ENCODE measurements at regions not wholly inside any gene's neighbourhood (a gene's known extent, or its start where the extent isn't known, plus 50 kb on each side); places are given as distances from the start of the nearest gene placed in this dataset.

DNA sequence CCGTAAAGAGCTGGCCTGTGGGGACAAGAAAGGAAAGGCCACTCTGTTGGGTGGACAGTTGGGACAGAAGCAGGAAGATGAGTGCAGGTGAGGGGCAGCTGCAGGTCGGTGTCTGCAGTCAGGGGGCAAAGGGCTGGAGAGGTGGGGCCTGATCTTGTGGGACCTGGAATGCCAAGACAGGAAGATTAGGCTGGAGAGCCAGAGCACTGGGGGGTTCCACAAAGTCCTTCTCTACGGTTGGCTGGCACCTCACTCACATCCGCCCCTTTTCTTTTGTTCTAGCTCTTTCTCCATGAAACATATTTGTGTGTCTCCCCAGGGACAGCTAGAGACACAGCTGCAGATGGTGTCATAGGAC is 404.1 kb downstream of the PTPRU start:
- TF ChIP-seq, protein P1, sequence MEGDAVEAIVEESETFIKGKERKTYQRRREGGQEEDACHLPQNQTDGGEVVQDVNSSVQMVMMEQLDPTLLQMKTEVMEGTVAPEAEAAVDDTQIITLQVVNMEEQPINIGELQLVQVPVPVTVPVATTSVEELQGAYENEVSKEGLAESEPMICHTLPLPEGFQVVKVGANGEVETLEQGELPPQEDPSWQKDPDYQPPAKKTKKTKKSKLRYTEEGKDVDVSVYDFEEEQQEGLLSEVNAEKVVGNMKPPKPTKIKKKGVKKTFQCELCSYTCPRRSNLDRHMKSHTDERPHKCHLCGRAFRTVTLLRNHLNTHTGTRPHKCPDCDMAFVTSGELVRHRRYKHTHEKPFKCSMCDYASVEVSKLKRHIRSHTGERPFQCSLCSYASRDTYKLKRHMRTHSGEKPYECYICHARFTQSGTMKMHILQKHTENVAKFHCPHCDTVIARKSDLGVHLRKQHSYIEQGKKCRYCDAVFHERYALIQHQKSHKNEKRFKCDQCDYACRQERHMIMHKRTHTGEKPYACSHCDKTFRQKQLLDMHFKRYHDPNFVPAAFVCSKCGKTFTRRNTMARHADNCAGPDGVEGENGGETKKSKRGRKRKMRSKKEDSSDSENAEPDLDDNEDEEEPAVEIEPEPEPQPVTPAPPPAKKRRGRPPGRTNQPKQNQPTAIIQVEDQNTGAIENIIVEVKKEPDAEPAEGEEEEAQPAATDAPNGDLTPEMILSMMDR (IDR thresholded peaks at IDR 0.05; ENCODE audit: control extremely low read depth, extremely low read depth, low read depth, missing control alignments), result no peak

DNA sequence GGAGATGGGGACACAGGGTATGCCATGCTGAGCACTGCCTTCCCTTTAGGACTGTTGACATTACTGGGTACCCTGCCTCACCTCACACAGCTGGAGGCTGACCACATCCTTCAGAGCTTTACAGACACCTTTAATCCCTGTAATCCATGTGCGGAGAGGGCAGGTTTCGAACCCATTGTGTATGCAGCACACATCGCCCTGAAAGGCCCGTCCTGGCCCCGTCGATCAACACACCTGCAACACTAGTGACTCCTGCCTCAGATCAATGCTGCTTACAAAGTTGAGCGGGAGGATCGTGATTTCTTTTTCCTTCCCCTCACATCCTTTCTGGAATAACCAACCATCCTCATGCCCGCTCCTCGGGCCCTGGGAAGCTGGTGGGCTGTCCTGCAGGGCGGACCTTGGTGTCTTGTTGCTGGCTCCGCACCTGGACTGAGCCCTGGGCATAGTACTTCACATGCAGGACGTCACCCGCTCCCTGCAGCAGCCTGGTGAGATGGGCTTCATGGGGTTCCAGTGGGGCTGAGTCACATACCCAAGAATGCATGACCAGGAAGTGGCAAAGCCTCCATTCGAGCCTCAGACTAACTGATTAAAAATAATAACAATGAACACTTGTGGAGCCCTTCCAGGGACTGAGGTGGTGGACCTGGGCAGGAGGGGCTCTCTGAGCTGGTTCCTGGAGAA is 403.6 kb downstream of the PTPRU start:
- no peak for DNase-seq (ENCODE audit: extremely low spot score)
- ChIA-PET CTCF (interaction anchor here (1.2 kb wide), 2 partner anchors 12 to 29 kb away, joined by 3 read pairs; no protein-coding TSS in a partner anchor), POLR2A (no interaction called here)
- TF ChIP-seq, protein P1 (IDR thresholded peaks at IDR 0.05; ENCODE audit: control extremely low read depth, extremely low read depth, low read depth, missing control alignments), result no peak

More for the DNA sequence above, 404.1 kb downstream of the PTPRU start:
- CTCF ChIA-PET, result interaction anchor here (1.2 to 1.4 kb wide), 3 partner anchors 12 to 29 kb away, joined by 3 read pairs; no protein-coding TSS in a partner anchor
- POLR2A ChIA-PET, result no interaction called here
- no peak for DNase-seq (ENCODE audit: extremely low spot score)

DNA sequence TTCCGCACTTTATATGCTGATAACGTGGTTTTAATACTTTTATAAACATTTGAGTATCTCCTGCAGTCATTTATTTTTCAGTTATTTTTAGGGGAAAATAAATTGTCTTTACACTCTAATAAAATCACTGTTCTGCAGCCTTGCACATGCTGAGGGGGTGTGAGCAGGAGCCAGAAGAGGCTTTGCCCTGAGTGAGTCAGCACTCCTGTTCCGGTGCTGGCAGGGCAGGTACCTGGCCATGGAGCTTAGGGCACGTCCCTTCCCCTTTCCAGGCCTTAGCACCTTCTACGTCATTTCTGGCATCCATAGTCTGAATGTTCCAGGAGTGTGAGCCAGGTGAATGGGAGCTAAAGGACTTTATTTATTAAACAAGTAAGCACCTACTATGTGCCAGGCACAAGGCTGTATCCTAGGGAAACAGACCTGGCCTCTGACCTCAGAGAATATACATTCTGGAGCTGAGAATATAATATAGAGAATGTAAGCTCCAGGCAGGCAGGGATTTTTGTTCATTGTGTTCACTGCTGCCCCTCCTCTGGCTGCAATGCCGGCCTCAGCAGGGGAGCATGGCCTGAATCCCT is 402.9 kb downstream of the PTPRU start:
- CTCF ChIA-PET, result no interaction called here
- TF ChIP-seq, protein P1 (IDR thresholded peaks at IDR 0.05; ENCODE audit: control extremely low read depth, extremely low read depth, low read depth, missing control alignments), result no peak
- POLR2A ChIA-PET, result no interaction called here
- DNase-seq (ENCODE audit: extremely low spot score), result no peak

DNA sequence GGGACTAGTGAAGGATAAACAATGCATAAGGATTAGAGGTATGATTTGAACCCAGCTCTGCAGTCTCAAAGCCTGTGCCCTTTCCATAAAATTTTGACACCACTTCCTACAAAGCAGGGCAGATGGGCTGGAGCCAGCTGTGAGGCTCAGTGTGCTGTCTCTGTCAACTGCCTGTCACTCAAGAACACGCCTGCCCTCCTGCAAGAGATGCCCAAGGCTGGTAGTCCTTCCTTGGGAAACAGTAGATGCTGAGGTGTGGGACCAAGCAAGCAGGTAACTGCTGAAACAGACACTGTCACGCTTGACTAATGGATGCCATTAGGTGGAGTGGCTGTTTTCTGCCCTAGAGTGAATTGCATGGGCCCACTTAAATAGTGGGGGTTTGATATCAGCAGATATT is 402.0 kb downstream of the PTPRU start:
- TF ChIP-seq, protein P1 (IDR thresholded peaks at IDR 0.05; ENCODE audit: control extremely low read depth, extremely low read depth, low read depth, missing control alignments), result no peak
- CTCF ChIA-PET, result no interaction called here
- no peak for DNase-seq (ENCODE audit: extremely low spot score)
- POLR2A ChIA-PET, result no interaction called here

DNA sequence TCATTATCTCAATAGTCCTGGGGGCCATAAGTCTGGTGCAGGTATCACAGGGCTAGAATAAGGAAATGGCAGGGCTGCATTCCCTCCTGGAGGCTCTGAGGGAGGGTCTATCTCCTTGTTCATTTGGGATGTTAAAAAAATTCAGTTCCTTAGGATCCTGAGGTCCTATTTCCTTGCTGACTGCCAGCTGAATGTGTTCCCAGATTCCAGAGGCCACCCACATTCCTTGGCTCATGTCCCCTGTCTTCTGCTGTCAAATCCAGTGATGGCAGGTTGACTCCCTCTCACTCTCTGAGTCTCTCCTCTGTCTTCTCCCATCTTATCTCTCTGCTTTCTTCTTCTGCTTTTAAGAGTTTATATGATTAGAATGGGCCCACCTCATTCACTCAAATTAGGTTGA is 400.6 kb downstream of the PTPRU start:
- no peak for DNase-seq (ENCODE audit: extremely low spot score)
- TF ChIP-seq, protein P1 (IDR thresholded peaks at IDR 0.05; ENCODE audit: control extremely low read depth, extremely low read depth, low read depth, missing control alignments), result no peak
- ChIA-PET CTCF (no interaction called here), POLR2A (no interaction called here)

DNA sequence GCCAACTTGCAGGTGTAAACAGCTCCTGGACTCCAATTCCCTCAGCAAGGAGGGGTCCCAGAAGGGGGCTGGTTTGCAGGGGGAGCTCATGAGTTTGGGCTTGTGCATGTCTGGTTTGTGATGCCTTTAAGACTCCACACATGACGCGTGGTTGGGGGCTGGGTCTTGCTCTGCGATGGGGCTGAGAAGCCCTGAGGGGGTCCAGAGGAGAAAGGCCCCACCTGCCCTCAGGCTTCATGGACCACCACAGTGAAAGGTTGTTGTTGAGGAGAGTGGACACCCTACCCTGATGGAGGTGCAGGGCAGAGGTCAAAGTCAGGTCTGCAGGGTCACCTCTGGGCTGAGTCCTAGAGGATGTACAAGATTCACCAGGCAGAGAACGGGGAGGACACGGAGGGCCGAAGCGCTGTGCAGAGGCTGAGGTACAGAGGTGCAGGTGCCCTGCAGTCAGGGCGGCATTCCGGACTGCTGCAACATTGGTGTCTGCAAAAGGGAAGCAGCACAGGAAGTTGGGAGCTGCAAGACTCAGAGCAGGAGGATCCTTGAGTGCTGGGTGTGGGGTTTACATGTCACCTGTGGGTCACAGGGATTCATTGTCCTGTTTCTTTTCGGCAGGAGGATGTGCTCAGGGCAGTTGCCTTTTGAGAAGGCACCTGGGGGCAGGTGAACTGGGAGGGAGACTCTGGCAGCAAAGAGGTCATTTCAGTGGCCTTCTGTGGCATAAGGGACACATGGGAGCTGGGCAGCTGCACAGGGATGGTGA is 399.4 kb downstream of the PTPRU start:
- TF ChIP-seq, protein P1 (IDR thresholded peaks at IDR 0.05; ENCODE audit: control extremely low read depth, extremely low read depth, low read depth, missing control alignments), result no peak
- CTCF ChIA-PET, result no interaction called here
- POLR2A ChIA-PET, result no interaction called here
- no peak for DNase-seq (ENCODE audit: extremely low spot score)

Measured in GM10248 (cell line).